ENCODE measurements at regions not wholly inside any gene's neighbourhood (a gene's known extent, or its start where the extent isn't known, plus 50 kb on each side); places are given as distances from the start of the nearest gene placed in this dataset.

DNA sequence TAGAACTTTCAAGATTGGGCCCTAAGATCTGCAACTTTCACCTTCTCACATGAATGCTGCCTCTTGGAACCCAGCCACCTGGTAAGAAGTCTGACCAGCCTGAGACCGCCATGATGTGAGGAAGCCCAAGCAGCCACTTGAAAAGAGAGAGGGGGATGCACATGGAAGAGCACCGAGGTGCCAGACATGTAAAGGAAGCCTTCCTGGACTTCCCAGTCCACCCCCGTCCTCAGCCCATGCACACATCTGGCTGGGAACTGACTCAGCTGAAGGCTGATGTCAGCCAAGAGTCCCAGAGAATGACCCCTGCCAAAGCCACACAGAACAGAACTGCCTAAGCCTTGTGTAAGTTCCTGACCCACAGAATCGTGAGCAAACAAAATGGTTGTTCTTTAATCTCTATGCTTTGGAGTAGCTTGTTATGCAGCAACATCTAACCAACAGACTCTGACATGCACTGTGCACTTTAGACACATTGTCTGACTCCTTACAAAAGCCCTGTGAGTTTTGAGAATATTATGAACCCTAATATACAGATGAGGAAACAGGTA lies 86.7 kb downstream of the RMI2 start:
- DNase-seq (ENCODE audit: insufficient read length) = no peak
- TF ChIP-seq TAF1 (IDR thresholded peaks at IDR 0.05; ENCODE audit: borderline replicate concordance, low read depth, low read length) = no peak
- TF ChIP-seq POLR2AphosphoS5 (IDR thresholded peaks at IDR 0.05; ENCODE audit: low read depth, low read length) = no peak
- TF ChIP-seq POLR2A (IDR thresholded peaks at IDR 0.05; ENCODE audit: low read depth, low read length) = no peak
- FAIRE-seq = no peak

DNA sequence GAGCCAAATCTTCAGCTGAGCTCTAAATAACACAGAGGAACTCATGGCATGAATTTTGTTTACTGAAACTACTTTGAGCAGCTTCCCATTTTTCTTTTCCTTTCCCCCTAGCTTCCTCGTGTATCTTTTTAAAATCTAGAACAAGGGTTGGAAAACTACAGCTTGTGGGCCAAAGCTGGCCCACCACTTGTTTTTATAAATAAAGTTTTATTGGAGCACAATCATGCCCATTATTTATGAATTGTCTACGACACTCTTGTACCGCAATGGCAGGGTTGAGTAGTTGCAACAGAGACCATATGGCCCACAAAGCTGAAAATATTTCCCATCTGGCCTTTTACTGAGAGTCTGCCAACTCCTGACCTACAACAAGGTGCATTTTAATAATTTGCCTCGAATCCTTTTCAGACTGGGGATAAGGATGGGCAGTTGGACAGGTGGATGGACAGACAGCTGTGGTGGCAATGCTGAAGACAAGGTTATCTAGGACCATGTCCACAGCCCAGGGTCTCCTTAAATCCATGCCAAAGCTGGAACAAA lies 87.7 kb downstream of the RMI2 start:
- TF ChIP-seq POLR2AphosphoS5 (IDR thresholded peaks at IDR 0.05; ENCODE audit: low read depth, low read length) (no peak), TAF1 (IDR thresholded peaks at IDR 0.05; ENCODE audit: borderline replicate concordance, low read depth, low read length) (no peak), POLR2A (IDR thresholded peaks at IDR 0.05; ENCODE audit: low read depth, low read length) (no peak)
- FAIRE-seq = no peak
- no peak for DNase-seq (ENCODE audit: insufficient read length)

DNA sequence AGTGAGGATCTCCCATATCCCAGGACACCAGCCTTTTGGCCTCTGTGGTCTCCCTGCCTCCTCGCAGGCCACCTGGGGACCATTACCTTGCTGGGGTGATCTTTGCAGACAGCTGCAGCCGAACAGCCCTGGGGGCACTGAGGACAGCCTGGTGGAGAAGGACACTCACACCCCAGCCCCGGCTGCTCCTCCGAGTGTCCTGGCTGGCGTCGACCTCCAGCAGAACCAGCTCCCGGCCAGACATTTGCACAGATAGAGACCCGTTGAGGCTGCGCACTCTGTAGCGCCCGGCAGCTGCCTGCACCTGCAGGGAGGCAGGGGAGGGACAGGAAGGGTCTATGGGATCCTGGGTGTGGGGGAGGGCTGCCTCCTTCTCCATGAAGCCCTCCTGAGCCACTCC lies 90.3 kb downstream of the RMI2 start:
- no peak for DNase-seq (ENCODE audit: insufficient read length)
- FAIRE-seq = no peak
- no peak for TF ChIP-seq POLR2A (IDR thresholded peaks at IDR 0.05; ENCODE audit: low read depth, low read length)
- no peak for TF ChIP-seq TAF1 (IDR thresholded peaks at IDR 0.05; ENCODE audit: borderline replicate concordance, low read depth, low read length)
- TF ChIP-seq POLR2AphosphoS5 (IDR thresholded peaks at IDR 0.05; ENCODE audit: low read depth, low read length) = no peak

DNA sequence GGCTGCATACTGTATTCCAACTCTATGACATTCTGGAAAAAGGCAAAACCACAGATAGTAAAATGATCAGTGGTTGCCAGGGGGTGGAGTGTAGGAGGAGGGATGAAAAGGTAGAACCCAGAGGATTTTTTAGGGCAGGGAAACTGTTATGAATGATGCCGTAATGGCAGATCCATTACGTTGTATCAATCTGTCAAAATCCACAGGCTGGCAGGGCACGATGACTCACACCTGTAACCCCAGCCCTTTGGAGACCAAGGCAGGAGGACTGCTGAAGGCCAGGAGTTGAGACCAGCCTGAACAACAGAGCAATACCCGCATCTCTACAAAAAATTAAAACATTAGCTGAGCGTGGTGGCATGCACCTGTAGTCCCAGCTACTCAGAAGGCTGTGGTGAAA lies 91.8 kb downstream of the RMI2 start:
- FAIRE-seq = no peak
- TF ChIP-seq POLR2AphosphoS5 (IDR thresholded peaks at IDR 0.05; ENCODE audit: low read depth, low read length) = no peak
- no peak for TF ChIP-seq POLR2A (IDR thresholded peaks at IDR 0.05; ENCODE audit: low read depth, low read length)
- no peak for TF ChIP-seq TAF1 (IDR thresholded peaks at IDR 0.05; ENCODE audit: borderline replicate concordance, low read depth, low read length)
- DNase-seq (ENCODE audit: insufficient read length) = no peak

DNA sequence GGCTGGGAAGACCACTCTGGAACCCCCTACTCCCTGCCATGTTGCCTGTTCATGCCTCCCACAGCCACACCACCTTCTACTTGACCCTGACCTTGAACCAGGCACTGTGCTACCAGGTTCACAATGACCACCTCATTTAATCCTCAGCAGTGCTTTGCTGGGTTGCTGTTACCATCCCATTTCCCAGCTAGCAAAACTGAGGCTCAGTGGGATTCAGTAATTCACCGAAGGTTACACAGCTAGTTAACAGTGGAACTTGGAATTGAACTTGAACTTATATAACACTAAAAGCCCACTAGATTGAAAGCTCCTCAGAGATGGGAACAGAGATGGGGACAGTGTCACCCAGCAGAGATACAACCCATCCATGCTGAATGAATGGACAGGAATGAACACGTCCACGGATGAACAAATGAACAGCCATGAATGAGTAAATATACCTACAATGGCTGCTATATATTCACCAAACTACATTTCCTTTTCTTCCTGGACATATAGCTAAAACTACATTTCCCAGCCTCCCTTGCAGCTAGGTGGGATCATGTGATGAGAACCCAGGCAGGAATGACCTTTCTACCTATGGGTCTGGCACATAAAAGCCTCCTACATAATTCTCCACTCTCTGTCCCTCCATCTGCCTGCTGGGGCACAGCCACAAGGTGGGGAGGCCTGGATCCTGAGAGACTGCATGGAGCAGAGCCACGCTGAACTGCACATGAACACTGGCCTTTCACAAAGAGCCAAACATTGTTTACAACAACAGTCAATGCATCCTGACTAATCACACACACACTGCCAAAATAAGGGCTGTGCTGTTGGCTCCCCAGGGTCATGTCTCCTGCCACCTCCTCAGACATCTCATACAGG lies 94.8 kb downstream of the RMI2 start:
- DNase-seq (ENCODE audit: insufficient read length) (no peak), FAIRE-seq (no peak)
- TF ChIP-seq POLR2AphosphoS5 (IDR thresholded peaks at IDR 0.05; ENCODE audit: low read depth, low read length) (no peak), POLR2A (IDR thresholded peaks at IDR 0.05; ENCODE audit: low read depth, low read length) (no peak), TAF1 (IDR thresholded peaks at IDR 0.05; ENCODE audit: borderline replicate concordance, low read depth, low read length) (no peak)

DNA sequence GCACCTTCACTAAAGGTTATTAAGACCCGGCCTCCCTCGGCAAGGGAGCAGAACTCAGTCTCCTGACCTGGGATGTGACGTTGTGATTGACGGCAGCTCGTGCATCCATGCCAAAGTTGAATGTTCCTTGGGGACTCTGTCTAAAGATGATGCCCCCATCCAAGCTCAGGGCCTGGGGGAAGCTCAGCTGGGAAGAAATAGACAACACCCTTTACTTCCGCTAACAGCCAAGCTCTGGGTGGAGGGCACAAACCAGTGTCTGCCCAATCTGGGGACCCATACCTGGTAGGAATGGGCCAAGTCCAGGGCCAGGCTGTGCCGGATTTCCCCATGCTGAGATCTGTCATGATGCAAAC lies 95.4 kb downstream of the RMI2 start:
- TF ChIP-seq POLR2AphosphoS5 (IDR thresholded peaks at IDR 0.05; ENCODE audit: low read depth, low read length) (no peak), TAF1 (IDR thresholded peaks at IDR 0.05; ENCODE audit: borderline replicate concordance, low read depth, low read length) (no peak), POLR2A (IDR thresholded peaks at IDR 0.05; ENCODE audit: low read depth, low read length) (no peak)
- FAIRE-seq = no peak
- DNase-seq (ENCODE audit: insufficient read length) = no peak

DNA sequence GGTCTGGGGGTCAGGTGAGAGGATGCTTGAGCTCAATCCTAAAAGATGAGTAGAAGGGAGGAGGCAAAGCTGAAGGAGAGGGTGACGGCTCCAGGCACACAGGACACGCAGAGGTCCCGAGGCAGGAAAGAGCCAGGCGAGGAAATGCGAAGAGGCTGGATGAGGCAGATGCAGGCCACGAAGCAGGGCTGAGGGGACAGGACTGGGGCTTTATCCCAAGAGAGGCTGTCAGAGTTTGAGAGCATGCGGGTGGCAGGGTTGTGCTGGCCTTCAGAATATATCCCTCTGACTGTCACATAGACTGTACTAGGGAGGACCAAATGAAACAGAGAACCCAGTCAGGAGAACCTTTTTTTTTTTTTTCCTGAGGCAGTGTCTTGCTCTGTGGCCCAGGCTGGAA lies 100.2 kb downstream of the RMI2 start:
- no peak for TF ChIP-seq POLR2AphosphoS5 (IDR thresholded peaks at IDR 0.05; ENCODE audit: low read depth, low read length)
- TF ChIP-seq POLR2A (IDR thresholded peaks at IDR 0.05; ENCODE audit: low read depth, low read length) = no peak
- no peak for TF ChIP-seq TAF1 (IDR thresholded peaks at IDR 0.05; ENCODE audit: borderline replicate concordance, low read depth, low read length)
- DNase-seq (ENCODE audit: insufficient read length) (no peak), FAIRE-seq (no peak)

DNA sequence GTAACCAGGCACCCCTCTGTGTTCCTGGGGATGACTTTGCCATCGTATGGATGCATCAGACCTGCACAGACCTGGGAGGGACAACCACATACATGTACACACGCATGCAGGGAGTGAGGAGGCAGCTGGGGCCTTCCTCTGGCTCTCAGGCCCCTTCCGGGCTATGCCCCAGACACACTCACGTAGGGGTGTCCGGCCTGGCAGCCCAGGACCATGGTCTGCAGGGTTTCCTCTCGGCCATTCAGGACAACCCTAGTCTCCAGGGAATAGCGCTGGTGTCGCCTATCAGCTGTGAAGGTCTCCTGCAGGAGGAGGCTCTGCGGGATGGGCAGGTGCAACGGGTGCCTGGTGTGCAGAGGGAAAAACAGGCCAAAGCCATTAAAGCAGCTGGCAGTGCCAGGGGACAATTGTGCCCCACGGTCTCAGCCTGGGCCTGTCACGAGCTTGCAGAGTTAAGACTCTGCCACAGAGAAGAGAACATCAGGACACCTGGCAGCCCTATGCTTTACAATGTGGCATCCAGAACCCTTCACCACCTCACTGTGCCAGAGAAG lies 101.4 kb downstream of the RMI2 start:
- DNase-seq (ENCODE audit: insufficient read length) (no peak), FAIRE-seq (no peak)
- TF ChIP-seq TAF1 (IDR thresholded peaks at IDR 0.05; ENCODE audit: borderline replicate concordance, low read depth, low read length) = no peak
- TF ChIP-seq POLR2AphosphoS5 (IDR thresholded peaks at IDR 0.05; ENCODE audit: low read depth, low read length) = no peak
- no peak for TF ChIP-seq POLR2A (IDR thresholded peaks at IDR 0.05; ENCODE audit: low read depth, low read length)

DNA sequence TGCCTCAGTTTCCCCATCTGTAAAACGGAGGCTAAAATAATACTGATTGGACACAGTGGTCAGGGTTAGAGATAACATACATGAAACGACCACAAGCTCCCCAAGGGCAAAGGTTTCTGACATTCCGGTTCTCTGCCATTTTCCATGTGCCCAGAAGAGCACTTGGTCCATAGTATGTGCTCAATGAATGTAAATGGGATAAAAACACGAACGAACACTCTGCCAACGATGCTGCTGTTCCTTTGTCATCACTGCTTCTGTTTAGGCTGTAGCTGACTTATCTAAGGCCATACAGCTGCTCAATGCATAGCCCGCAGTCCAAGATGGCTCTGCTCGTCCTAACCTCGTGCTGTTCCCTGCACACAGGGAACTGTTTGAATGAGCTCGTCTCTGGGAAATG lies 102.0 kb downstream of the RMI2 start:
- TF ChIP-seq POLR2A (IDR thresholded peaks at IDR 0.05; ENCODE audit: low read depth, low read length) (no peak), POLR2AphosphoS5 (IDR thresholded peaks at IDR 0.05; ENCODE audit: low read depth, low read length) (no peak), TAF1 (IDR thresholded peaks at IDR 0.05; ENCODE audit: borderline replicate concordance, low read depth, low read length) (no peak)
- FAIRE-seq (no peak), DNase-seq (ENCODE audit: insufficient read length) (no peak)

DNA sequence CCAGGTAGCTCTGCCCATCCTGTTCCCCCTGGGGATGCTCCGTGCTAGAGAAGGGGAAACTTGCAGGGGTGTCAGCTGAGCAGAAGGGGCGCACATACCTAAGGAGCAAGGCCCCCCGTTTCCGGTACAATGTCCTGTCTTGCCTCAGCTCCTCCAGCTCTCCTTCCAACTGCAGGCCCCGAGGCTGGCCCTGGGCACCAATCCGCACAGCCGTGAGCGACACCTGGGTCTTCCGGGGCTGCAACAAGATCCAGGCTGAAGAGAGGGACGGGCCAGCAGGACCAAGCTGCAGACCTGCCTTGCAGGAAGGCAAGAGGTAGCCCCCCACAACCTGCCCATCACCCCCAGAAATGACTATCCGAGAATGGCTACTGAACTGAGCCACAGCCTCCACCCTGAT lies 102.6 kb downstream of the RMI2 start:
- DNase-seq (ENCODE audit: insufficient read length) = no peak
- FAIRE-seq = no peak
- no peak for TF ChIP-seq TAF1 (IDR thresholded peaks at IDR 0.05; ENCODE audit: borderline replicate concordance, low read depth, low read length)
- no peak for TF ChIP-seq POLR2AphosphoS5 (IDR thresholded peaks at IDR 0.05; ENCODE audit: low read depth, low read length)

DNA sequence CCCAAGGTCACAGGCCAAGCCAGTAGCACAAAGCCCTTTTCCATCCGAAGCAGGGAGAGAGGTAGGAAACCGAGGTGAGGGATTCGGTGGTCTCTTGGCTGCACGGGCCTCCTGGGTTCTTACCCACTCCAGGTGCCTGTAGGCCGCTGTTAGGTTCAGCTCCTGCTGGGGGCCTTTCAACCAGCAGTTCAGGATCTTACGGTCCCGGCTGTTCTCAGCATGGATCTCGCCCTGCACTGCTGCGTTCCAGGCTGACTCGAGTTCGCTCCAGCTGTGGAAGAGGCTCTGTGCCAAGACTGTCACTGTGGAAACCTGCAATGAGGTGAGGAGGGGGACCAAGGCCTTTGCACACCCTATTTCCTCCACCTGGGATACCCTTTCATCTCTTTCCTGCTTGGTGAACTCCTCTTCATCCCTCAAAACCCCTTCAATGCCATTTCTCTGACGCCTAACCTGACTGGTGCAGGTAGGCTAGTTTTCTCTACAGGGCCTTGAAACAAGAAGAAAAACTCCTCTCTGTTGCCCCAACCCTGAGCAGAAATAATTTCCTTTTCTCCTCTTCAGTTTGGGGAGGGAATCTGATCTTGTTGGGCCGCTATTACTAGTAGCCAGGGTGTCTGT lies 103.6 kb downstream of the RMI2 start:
- TF ChIP-seq POLR2AphosphoS5 (IDR thresholded peaks at IDR 0.05; ENCODE audit: low read depth, low read length) = no peak
- no peak for TF ChIP-seq POLR2A (IDR thresholded peaks at IDR 0.05; ENCODE audit: low read depth, low read length)
- TF ChIP-seq TAF1 (IDR thresholded peaks at IDR 0.05; ENCODE audit: borderline replicate concordance, low read depth, low read length) = no peak
- FAIRE-seq = no peak
- no peak for DNase-seq (ENCODE audit: insufficient read length)

All from GM12892 (cell line).